Panc1 (cell line): ENCODE measurements at regions not wholly inside any gene's neighbourhood (a gene's known extent, or its start where the extent isn't known, plus 50 kb on each side); places are given as distances from the start of the nearest gene placed in this dataset.

ENCODE experiments used
- ATAC-seq: fragments of 200-7000 bp; cut with Tn5 transposase; 2 replicates; pipeline ENCODE4 v1.9.1; 2020; ENCODE audit warnings: mild to moderate bottlenecking, moderate library complexity
- BruUV-seq: library from RNA; stranded (reverse); fragments of 400-500 nt; replicated peaks from 2 replicates; lab custom pipeline; 2021; lab: Mats Ljungman, UMichigan
- CTCF ChIA-PET: fragments of 300-600 bp; sonication (Branson Sonifier 250); formaldehyde crosslinking; loops from one replicate; lab custom pipeline; 2022; ENCODE audit warnings: antibody characterized with exemption; lab: Charles Lee
- POLR2A ChIA-PET: fragments of 300-600 bp; sonication (Branson Sonifier 250); formaldehyde crosslinking; loops from one replicate; lab custom pipeline; 2022; ENCODE audit warnings: antibody characterized with exemption; lab: Charles Lee
- DNase-seq: peaks from one replicate; pipeline ENCODE4 v3.0.0-alpha.2; 2010; ENCODE audit warnings: low read depth, low spot score
- H3K27ac ChIP-seq: 2 replicates; pipeline ENCODE4 v1.5.1; 2011; ENCODE audit warnings: mild to moderate bottlenecking, low read length, inconsistent platforms
- H3K27me3 ChIP-seq: fragments of 200-500 bp; sonication (Bioruptor generic); 2 replicates; pipeline ENCODE4 v1.6.0; 2014; ENCODE audit warnings: low read length, inconsistent platforms; ENCODE audit not compliant: control insufficient read depth, insufficient read depth
- H3K36me3 ChIP-seq: fragments of 200-500 bp; sonication (Bioruptor generic); 2 replicates; pipeline ENCODE4 v1.5.1; 2014; ENCODE audit warnings: inconsistent platforms, mild to moderate bottlenecking, low read length, moderate library complexity; ENCODE audit not compliant: control insufficient read depth, insufficient read depth
- H3K4me1 ChIP-seq: 2 replicates; pipeline ENCODE4 v1.5.1; 2011; ENCODE audit warnings: inconsistent platforms, mild to moderate bottlenecking, low read length, moderate library complexity; ENCODE audit not compliant: control insufficient read depth, insufficient read depth
- H3K4me3 ChIP-seq, 2 experiments: 2 replicates each; pipeline ENCODE4 v1.5.1; 2011 to 2012; ENCODE audit warnings: low read depth in 2 of 2, low read length in 2 of 2, mild to moderate bottlenecking in 2 of 2, inconsistent platforms in 1 of 2, moderate library complexity in 1 of 2
- H3K9me3 ChIP-seq: fragments of 200-500 bp; sonication (Bioruptor generic); 2 replicates; pipeline ENCODE4 v1.5.1; 2014; ENCODE audit warnings: low read depth, mild to moderate bottlenecking, inconsistent platforms, low read length, moderate library complexity; ENCODE audit not compliant: control insufficient read depth, insufficient read depth
- POLR2AphosphoS5 ChIP-seq: IDR thresholded peaks from 2 replicates; pipeline ENCODE4 v1.6.1; 2012; ENCODE audit warnings: mild to moderate bottlenecking, low read depth, low read length, moderate library complexity
- SIN3A ChIP-seq: IDR thresholded peaks from 2 replicates; pipeline ENCODE4 v1.6.1; 2012; ENCODE audit warnings: low read depth, mild to moderate bottlenecking, low read length, moderate library complexity, borderline replicate concordance; ENCODE audit not compliant: insufficient read depth
- TCF7L2 ChIP-seq: IDR thresholded peaks from 2 replicates; pipeline ENCODE4 v1.6.1; 2011; ENCODE audit warnings: mild to moderate bottlenecking, low read depth, low read length, inconsistent platforms
- in situ Hi-C: cut with HindIII; loops from 2 replicates; pipeline ENCODE4 v1.10.0; 2016; ENCODE audit warnings: low sequenced_read_pairs, low pct_unique_long_range_greater_than_20kb
- intact Hi-C: fragments of 100-400 bp; cut with micrococcal nuclease; formaldehyde crosslinking; loops from one replicate; pipeline ENCODE4 v1.10.0; 2022; ENCODE audit not compliant: unreplicated experiment
- TF ChIP-seq, protein P1 (sequence below), 2 experiments: IDR thresholded peaks; 2 replicates each; pipeline ENCODE4 v1.6.1; 2011 to 2012; ENCODE audit warnings: low read depth in 2 of 2, control low read depth in 1 of 2, low read length in 1 of 2, mild to moderate bottlenecking in 1 of 2, moderate library complexity in 1 of 2; ENCODE audit not compliant: insufficient read depth in 1 of 2
- TF ChIP-seq, protein P2 (sequence below): fragments of 450-650 bp; IDR thresholded peaks from 2 replicates; pipeline ENCODE4 v1.5.1; 2017; ENCODE audit warnings: mild to moderate bottlenecking

- no peak for ATAC-seq
- in situ Hi-C loops (no loop called here), intact Hi-C loops (no loop called here)
- POLR2A ChIA-PET, result no interaction called here
- Histone ChIP-seq H3K4me3 (no peak overlapping the region), H3K27ac (no peak overlapping the region), H3K36me3 (no peaks in the 10 kb centered on the region), H3K9me3 (no peaks in the 10 kb centered on the region; the same call in 1 of the 2 replicates), H3K4me1 (no peaks in the 10 kb centered on the region), H3K27me3 (no peaks in the 10 kb centered on the region)
- DNase-seq, result no peak
- CTCF ChIA-PET, result no interaction called here
- BruUV-seq, result no TSS peak
- TF ChIP-seq POLR2AphosphoS5, result no peak
- TF ChIP-seq TCF7L2, result no peak
- TF ChIP-seq, protein P1, sequence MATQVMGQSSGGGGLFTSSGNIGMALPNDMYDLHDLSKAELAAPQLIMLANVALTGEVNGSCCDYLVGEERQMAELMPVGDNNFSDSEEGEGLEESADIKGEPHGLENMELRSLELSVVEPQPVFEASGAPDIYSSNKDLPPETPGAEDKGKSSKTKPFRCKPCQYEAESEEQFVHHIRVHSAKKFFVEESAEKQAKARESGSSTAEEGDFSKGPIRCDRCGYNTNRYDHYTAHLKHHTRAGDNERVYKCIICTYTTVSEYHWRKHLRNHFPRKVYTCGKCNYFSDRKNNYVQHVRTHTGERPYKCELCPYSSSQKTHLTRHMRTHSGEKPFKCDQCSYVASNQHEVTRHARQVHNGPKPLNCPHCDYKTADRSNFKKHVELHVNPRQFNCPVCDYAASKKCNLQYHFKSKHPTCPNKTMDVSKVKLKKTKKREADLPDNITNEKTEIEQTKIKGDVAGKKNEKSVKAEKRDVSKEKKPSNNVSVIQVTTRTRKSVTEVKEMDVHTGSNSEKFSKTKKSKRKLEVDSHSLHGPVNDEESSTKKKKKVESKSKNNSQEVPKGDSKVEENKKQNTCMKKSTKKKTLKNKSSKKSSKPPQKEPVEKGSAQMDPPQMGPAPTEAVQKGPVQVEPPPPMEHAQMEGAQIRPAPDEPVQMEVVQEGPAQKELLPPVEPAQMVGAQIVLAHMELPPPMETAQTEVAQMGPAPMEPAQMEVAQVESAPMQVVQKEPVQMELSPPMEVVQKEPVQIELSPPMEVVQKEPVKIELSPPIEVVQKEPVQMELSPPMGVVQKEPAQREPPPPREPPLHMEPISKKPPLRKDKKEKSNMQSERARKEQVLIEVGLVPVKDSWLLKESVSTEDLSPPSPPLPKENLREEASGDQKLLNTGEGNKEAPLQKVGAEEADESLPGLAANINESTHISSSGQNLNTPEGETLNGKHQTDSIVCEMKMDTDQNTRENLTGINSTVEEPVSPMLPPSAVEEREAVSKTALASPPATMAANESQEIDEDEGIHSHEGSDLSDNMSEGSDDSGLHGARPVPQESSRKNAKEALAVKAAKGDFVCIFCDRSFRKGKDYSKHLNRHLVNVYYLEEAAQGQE (IDR thresholded peaks at IDR 0.05; ENCODE audit: insufficient read depth in 1 of 2, low read depth in 2 of 2, low read length in 1 of 2), result no peak
- TF ChIP-seq, protein P2, sequence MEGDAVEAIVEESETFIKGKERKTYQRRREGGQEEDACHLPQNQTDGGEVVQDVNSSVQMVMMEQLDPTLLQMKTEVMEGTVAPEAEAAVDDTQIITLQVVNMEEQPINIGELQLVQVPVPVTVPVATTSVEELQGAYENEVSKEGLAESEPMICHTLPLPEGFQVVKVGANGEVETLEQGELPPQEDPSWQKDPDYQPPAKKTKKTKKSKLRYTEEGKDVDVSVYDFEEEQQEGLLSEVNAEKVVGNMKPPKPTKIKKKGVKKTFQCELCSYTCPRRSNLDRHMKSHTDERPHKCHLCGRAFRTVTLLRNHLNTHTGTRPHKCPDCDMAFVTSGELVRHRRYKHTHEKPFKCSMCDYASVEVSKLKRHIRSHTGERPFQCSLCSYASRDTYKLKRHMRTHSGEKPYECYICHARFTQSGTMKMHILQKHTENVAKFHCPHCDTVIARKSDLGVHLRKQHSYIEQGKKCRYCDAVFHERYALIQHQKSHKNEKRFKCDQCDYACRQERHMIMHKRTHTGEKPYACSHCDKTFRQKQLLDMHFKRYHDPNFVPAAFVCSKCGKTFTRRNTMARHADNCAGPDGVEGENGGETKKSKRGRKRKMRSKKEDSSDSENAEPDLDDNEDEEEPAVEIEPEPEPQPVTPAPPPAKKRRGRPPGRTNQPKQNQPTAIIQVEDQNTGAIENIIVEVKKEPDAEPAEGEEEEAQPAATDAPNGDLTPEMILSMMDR, result no peak
- TF ChIP-seq SIN3A, result no peak
Observed at GRCh38 chr3:159482241-159482993, 506.2 kb upstream of the IL12A start.

GRCh38 chr3:159482994-159483367 is 505.7 kb upstream of the IL12A start:
- ATAC-seq (no peak), DNase-seq (no peak)
- H3K27ac ChIP-seq, result no peak overlapping the region
- H3K27me3 ChIP-seq, result no peaks in the 10 kb centered on the region
- POLR2A ChIA-PET, result no interaction called here
- no peak overlapping the region for H3K4me3 ChIP-seq
- no TSS peak for BruUV-seq
- intact Hi-C loops (no loop called here), in situ Hi-C loops (no loop called here)
- H3K9me3 ChIP-seq, result no peaks in the 10 kb centered on the region; the same call in 1 of the 2 replicates
- no peak for TF ChIP-seq SIN3A
- no peaks in the 10 kb centered on the region for H3K36me3 ChIP-seq
- no peaks in the 10 kb centered on the region for H3K4me1 ChIP-seq
- CTCF ChIA-PET, result no interaction called here

DNA sequence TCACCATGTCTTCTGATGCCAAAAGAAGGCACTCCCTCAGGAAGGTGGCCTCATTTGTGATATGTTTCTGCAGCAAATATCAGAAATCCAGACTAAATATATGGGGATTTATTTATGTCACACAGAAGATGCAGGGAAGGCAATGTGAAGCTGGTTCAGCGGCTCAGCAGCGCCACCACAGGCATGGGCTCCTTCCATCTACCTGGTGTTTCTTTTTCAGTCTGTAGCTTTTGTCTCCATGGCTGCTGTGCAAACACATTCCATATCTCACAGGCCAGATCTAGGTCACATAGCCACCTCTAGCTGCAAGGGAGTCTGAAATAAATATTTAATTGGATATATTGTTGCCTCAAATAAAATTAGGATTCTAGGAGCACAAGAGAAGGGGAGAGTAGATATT is 502.1 kb upstream of the IL12A start:
- Histone ChIP-seq H3K27me3 (no peaks in the 10 kb centered on the region), H3K27ac (no peak overlapping the region), H3K4me3 (no peak overlapping the region), H3K9me3 (no peaks in the 10 kb centered on the region), H3K36me3 (no peaks in the 10 kb centered on the region), H3K4me1 (no peaks in the 10 kb centered on the region)
- no peak for DNase-seq
- intact Hi-C loops, result no loop called here
- in situ Hi-C loops, result no loop called here
- TF ChIP-seq, protein P2, result peak; percentile 55
- no peak for TF ChIP-seq TCF7L2
- ChIA-PET POLR2A (no interaction called here), CTCF (no interaction called here)
- BruUV-seq, result no TSS peak
- ATAC-seq, result no peak
